Activated CD4-positive, alpha-beta memory T cell treated with anti-CD3 and anti-CD28 coated beads, Interleukin-2, amount 10 ng/mL, durations not matched to agents 7 days and 5 days (primary cell): ENCODE measurements at regions not wholly inside any gene's neighbourhood (a gene's known extent, or its start where the extent isn't known, plus 50 kb on each side); places are given as distances from the start of the nearest gene placed in this dataset.
"Not testable (repeated sequence)": the region's sequence is repeated elsewhere in the genome, so short reads cannot be mapped to it uniquely, and the experiment has no call there.

Source experiments
- CTCF ChIA-PET: fragments of 350-600 bp; sonication (Branson Sonifier 250); formaldehyde crosslinking; loops from one replicate; lab custom pipeline; 2021; ENCODE audit warnings: antibody characterized with exemption, inconsistent platforms; lab: Charles Lee
- POLR2A ChIA-PET: fragments of 350-600 bp; sonication (Branson Sonifier 250); formaldehyde crosslinking; loops from one replicate; lab custom pipeline; 2021; ENCODE audit warnings: antibody characterized with exemption; lab: Charles Lee
- DNase-seq: peaks from one replicate; pipeline ENCODE4 v3.0.0-alpha.2; 2020
- H3K27ac Mint-ChIP-seq: one replicate; pipeline ENCODE4 v1.8.0; 2021; ENCODE audit warnings: mild to moderate bottlenecking, mixed read lengths
- H3K27me3 Mint-ChIP-seq: one replicate; pipeline ENCODE4 v1.8.0; 2021; ENCODE audit warnings: mixed read lengths
- H3K36me3 Mint-ChIP-seq: one replicate; pipeline ENCODE4 v1.8.0; 2021; ENCODE audit warnings: low read depth, mixed read lengths
- H3K4me1 Mint-ChIP-seq: one replicate; pipeline ENCODE4 v1.8.0; 2021; ENCODE audit warnings: mixed read lengths
- H3K4me3 Mint-ChIP-seq: one replicate; pipeline ENCODE4 v1.8.0; 2021; ENCODE audit warnings: mild to moderate bottlenecking, mixed read lengths
- H3K9me3 Mint-ChIP-seq: one replicate; pipeline ENCODE4 v1.8.0; 2021; ENCODE audit warnings: mixed read lengths

DNA sequence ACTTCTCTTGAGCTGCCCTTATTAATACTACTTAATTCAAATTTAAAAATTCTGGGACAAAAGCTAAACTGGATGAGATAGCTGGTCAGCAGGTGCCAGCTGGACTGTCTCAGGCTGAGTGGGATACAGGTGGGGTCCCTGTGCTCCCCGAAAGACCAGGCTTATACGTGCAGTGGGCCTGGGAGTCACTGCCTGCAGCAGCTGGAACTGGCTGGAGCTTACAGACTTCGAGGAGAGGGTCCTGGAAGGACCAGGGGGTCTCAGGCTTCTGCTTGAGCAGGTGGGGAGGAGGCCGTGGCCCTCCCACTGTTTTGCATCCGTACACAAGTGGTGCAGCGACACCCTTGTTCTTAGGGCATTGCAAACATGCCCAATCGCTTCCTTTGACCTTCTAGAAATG is 203.7 kb downstream of the GLRX3 start:
- no peak overlapping the region for H3K4me3 Mint-ChIP-seq
- no peaks in the 10 kb centered on the region for H3K9me3 Mint-ChIP-seq
- CTCF ChIA-PET: no interaction called here
- no peaks in the 10 kb centered on the region for H3K27me3 Mint-ChIP-seq
- no peak for DNase-seq
- POLR2A ChIA-PET: no interaction called here
- H3K4me1 Mint-ChIP-seq: no peaks in the 10 kb centered on the region
- no peaks in the 10 kb centered on the region for H3K36me3 Mint-ChIP-seq
- no peak overlapping the region for H3K27ac Mint-ChIP-seq

- CTCF ChIA-PET: no interaction called here
- POLR2A ChIA-PET: no interaction called here
- H3K4me3 Mint-ChIP-seq: no peak overlapping the region
- no peaks in the 10 kb centered on the region for H3K27me3 Mint-ChIP-seq
- no peaks in the 10 kb centered on the region for H3K36me3 Mint-ChIP-seq
- no peak for DNase-seq
- no peaks in the 10 kb centered on the region for H3K4me1 Mint-ChIP-seq
- H3K9me3 Mint-ChIP-seq: no peaks in the 10 kb centered on the region
- H3K27ac Mint-ChIP-seq: no peak overlapping the region
These were observed 204.6 kb downstream of the GLRX3 start for GRCh38 chr10:130340816-130341215.

DNA sequence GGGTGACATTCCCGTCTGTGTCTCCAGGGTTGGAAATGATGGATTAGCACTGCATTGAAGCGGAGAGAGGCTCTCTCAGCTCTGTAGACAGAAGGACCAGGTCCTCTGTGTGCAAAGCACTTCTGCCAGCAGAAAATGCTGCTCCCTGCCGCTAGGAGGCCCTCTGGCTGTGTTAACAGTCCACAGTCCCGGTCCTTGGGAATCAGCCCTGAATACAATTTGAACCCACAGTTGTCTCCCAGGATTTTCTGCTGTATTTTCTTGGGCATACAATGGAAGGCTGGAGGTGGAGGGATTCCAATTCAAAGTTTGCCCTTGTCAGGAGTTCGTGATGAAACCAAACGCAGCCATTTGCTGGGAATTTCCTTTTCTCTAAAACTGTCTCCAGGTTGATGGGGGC is 205.2 kb downstream of the GLRX3 start:
- ChIA-PET POLR2A (no interaction called here), CTCF (no interaction called here)
- H3K36me3 Mint-ChIP-seq: no peaks in the 10 kb centered on the region
- H3K9me3 Mint-ChIP-seq: no peaks in the 10 kb centered on the region
- no peak overlapping the region for H3K27ac Mint-ChIP-seq
- no peak for DNase-seq
- no peak overlapping the region for H3K4me3 Mint-ChIP-seq
- H3K4me1 Mint-ChIP-seq: no peaks in the 10 kb centered on the region
- no peaks in the 10 kb centered on the region for H3K27me3 Mint-ChIP-seq

DNA sequence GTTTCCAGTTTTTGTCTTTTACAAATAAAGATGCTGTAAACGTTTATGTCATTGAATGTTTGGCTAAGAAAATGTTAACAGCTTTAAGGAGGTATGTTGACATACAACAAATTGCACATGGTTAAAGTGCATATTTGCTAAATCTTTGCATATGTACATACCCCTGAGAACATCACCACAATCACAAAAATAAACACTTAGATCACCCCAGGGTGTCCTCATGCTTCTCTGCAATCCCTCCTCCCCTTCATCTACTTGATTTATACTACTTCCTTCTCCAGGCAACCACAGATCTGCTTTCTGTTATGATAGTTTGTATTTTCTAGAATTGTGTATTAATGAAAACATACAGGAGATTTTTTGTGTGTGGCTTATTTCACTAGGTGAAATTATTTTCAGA is 209.5 kb downstream of the GLRX3 start:
- DNase-seq: no peak
- Mint-ChIP-seq H3K4me1 (no peaks in the 10 kb centered on the region), H3K4me3 (no peak overlapping the region), H3K36me3 (no peaks in the 10 kb centered on the region), H3K27me3 (no peaks in the 10 kb centered on the region), H3K9me3 (peaks cover 3% of the 10 kb centered on the region), H3K27ac (no peak overlapping the region)
- CTCF ChIA-PET: no interaction called here
- POLR2A ChIA-PET: no interaction called here

GRCh38 chr10:130350996-130351395 is 214.8 kb downstream of the GLRX3 start:
- no peak overlapping the region for H3K27ac Mint-ChIP-seq
- ChIA-PET CTCF (no interaction called here), POLR2A (no interaction called here)
- no peaks in the 10 kb centered on the region for H3K36me3 Mint-ChIP-seq
- H3K9me3 Mint-ChIP-seq: peaks cover 3% of the 10 kb centered on the region
- H3K27me3 Mint-ChIP-seq: no peaks in the 10 kb centered on the region
- no peaks in the 10 kb centered on the region for H3K4me1 Mint-ChIP-seq
- no peak overlapping the region for H3K4me3 Mint-ChIP-seq
- no peak for DNase-seq

DNA sequence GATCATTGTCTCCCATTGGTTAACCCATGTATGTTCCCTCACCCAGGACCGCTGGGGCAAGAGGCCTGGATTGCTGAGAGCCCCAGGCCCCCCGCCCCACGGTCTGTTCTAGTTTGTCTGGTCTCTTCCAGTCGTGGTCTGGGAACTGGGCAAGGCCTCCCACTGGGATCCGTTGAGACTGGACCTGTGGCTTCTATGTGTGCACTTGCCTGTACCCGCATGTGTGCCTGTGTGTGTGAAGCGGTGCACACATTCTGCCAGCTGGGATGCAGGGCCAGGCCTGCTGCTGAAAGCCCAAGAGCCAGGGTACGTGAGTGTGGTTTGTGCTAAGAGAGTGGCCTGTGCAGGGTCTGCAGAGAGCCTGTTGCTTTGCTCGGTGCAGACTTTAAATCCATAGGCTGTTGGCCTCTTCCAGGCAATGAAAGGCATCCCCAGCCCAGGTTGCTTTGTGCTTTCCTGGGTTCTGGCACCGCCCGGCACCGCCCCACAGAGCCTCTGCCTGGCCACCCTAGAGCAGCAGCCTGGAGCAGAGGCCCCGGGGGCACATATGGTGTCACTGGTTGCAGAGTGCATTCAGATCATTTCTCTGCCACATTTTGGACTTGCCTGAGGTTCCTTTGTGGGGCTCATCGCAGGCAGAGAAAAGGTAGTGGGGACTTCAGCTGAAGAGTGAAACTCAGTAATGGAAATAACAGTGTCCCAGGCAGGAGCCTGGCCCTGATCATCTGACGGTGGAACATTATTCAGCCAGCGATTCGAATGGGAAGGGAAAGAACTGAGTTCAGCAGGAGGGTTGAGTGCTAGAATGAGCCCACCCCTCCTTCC is 215.5 kb downstream of the GLRX3 start:
- POLR2A ChIA-PET: no interaction called here
- no peaks in the 10 kb centered on the region for H3K4me1 Mint-ChIP-seq

DNA sequence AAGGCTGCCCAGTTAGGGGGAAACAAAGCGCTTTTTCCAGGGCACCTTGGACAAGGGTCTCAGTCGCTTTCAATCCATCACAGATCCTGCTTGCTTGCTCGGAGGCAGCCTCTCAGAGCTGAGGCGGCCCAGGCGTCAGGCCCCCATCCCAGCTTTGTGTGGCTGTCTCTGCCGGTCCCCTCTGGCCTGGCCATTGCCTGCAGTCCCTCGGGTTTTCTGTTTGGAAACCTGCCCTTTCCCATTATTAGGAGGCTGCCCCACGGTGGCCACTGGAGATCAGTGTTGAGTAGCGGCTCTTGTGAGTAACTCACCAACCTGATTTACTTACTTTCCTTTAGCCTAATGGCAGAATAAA is 216.1 kb downstream of the GLRX3 start:
- Mint-ChIP-seq H3K4me1 (no peaks in the 10 kb centered on the region), H3K9me3 (peaks cover 3% of the 10 kb centered on the region), H3K4me3 (no peak overlapping the region), H3K27ac (no peak overlapping the region), H3K27me3 (no peaks in the 10 kb centered on the region), H3K36me3 (no peaks in the 10 kb centered on the region)
- POLR2A ChIA-PET: no interaction called here
- DNase-seq: no peak
- CTCF ChIA-PET: no interaction called here

More for the DNA sequence above, 215.5 kb downstream of the GLRX3 start:
- Mint-ChIP-seq H3K36me3 (no peaks in the 10 kb centered on the region), H3K27me3 (no peaks in the 10 kb centered on the region), H3K4me3 (no peak overlapping the region), H3K9me3 (peaks cover 3% of the 10 kb centered on the region), H3K27ac (no peak overlapping the region)
- CTCF ChIA-PET: no interaction called here
- DNase-seq: no peak

DNA sequence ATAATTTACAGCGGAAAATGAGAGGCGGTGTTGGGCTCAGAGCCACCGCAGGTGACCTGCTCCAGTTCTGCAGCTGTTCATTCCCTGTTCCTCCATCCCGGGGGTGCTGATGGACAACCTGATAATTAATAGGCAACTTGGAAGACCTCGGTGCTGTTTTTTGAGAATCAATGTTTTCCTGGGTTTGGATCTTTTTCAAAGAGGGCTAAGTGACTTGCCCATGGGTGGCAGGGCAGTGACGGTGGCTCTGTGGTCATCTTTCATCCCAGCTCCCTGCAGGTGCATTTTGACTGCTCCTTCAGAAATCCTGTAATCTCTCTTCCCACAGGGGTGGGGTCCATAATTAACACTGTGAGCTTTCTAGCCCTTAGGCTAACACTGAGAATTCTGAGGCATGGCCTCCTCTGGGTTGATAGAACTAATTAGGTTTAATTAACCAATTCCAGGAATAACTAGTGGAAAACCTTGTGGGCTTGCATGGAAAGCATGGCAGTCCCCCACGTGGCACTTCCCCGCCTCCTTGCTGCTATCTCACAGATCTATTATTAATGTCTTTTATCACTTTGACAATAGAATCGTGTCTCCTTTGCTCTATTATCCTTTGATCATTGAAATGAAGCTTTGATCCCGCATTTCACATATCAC is 217.9 kb downstream of the GLRX3 start:
- H3K27me3 Mint-ChIP-seq: no peaks in the 10 kb centered on the region
- ChIA-PET POLR2A (no interaction called here), CTCF (no interaction called here)
- no peaks in the 10 kb centered on the region for H3K36me3 Mint-ChIP-seq
- peaks cover 2% of the 10 kb centered on the region for H3K9me3 Mint-ChIP-seq
- no peak overlapping the region for H3K27ac Mint-ChIP-seq
- DNase-seq: no peak
- no peak overlapping the region for H3K4me3 Mint-ChIP-seq
- no peaks in the 10 kb centered on the region for H3K4me1 Mint-ChIP-seq

DNA sequence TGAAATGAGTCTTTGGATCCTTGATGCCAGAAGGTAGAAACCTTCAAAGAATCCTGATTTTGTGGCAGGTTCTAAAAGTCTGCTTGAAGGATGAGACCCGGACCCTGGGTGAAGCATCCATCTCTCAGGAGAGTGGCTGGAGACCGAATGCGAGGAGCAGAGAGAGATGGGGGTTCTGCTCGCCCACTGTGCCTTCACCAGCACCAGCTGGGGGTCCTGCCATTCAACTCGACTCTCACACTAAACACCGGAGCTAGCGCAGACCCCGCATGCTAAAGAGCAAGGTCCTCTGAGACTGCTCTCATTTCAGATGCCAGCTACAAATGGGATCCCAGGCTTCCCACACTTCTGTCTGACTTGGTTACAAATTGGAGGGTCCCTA is 218.4 kb downstream of the GLRX3 start:
- ChIA-PET POLR2A (no interaction called here), CTCF (no interaction called here)
- Mint-ChIP-seq H3K36me3 (no peaks in the 10 kb centered on the region), H3K27me3 (no peaks in the 10 kb centered on the region), H3K4me1 (no peaks in the 10 kb centered on the region), H3K9me3 (peaks cover 6% of the 10 kb centered on the region), H3K27ac (no peak overlapping the region), H3K4me3 (no peak overlapping the region)
- no peak for DNase-seq

GRCh38 chr10:130354976-130355795 is 219.0 kb downstream of the GLRX3 start:
- Mint-ChIP-seq H3K27me3 (no peaks in the 10 kb centered on the region), H3K36me3 (no peaks in the 10 kb centered on the region), H3K4me1 (no peaks in the 10 kb centered on the region), H3K9me3 (peaks cover 6% of the 10 kb centered on the region), H3K27ac (no peak overlapping the region), H3K4me3 (no peak overlapping the region)
- CTCF ChIA-PET: no interaction called here
- POLR2A ChIA-PET: no interaction called here
- DNase-seq: no peak

DNA sequence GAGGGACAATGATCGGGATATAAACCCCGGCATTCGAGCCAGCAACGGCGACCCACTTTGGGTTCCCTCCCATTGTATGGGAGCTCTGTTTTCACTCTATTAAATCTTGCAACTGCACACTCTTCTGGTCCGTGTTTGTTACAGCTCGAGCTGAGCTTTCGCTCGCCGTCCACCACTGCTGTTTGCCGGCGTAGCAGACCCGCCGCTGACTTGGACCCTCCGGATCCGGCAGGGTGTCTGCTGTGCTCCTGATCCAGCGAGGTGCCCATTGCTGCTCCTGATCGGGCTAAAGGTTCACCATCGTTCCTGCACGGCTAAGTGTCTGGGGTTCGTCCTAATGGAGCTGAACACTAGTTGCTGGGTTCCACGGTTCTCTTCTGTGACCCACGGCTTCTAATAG is 220.2 kb downstream of the GLRX3 start:
- DNase-seq, H3K9me3 Mint-ChIP-seq, CTCF ChIA-PET, H3K27me3 Mint-ChIP-seq, POLR2A ChIA-PET, H3K4me1 Mint-ChIP-seq, H3K4me3 Mint-ChIP-seq, H3K36me3 Mint-ChIP-seq, H3K27ac Mint-ChIP-seq: not testable (repeated sequence)

DNA sequence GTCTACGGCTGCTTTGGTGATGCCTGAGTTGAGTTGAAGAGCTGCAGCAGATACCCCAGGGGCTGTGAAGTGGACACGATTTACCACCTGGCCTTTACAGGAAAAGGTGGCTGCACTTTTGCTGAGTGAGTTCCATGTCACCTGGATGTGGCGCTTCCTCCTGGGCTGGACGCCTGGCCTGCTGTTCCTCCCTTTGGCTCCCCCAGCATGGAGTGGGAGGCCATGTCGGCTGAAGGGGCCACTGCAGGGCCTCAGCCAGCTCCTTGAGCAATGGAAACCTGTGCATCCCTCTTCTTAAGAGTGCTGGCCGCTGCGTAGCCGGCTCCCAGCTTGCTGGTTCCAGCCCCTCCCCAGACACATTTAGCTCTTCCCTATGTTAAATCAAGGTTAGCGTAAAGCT is 221.0 kb downstream of the GLRX3 start:
- no peak overlapping the region for H3K27ac Mint-ChIP-seq
- CTCF ChIA-PET: no interaction called here
- H3K4me1 Mint-ChIP-seq: no peaks in the 10 kb centered on the region
- peaks cover 11% of the 10 kb centered on the region for H3K9me3 Mint-ChIP-seq
- DNase-seq: no peak
- no peaks in the 10 kb centered on the region for H3K36me3 Mint-ChIP-seq
- H3K27me3 Mint-ChIP-seq: no peaks in the 10 kb centered on the region
- H3K4me3 Mint-ChIP-seq: no peak overlapping the region
- POLR2A ChIA-PET: no interaction called here

- Mint-ChIP-seq H3K36me3 (no peaks in the 10 kb centered on the region), H3K27me3 (no peaks in the 10 kb centered on the region), H3K9me3 (peaks cover 11% of the 10 kb centered on the region), H3K27ac (no peak overlapping the region), H3K4me1 (no peaks in the 10 kb centered on the region), H3K4me3 (no peak overlapping the region)
- ChIA-PET POLR2A (no interaction called here), CTCF (no interaction called here)
- no peak for DNase-seq
These were observed 221.8 kb downstream of the GLRX3 start for GRCh38 chr10:130357951-130358350.
